ENCODE measurements at regions not wholly inside any gene's neighbourhood (a gene's known extent, or its start where the extent isn't known, plus 50 kb on each side); places are given as distances from the start of the nearest gene placed in this dataset.
A peak's percentile ranks its signal among the peaks of the same experiment; 100 is the strongest.
"Not testable (repeated sequence)": the region's sequence is repeated elsewhere in the genome, so short reads cannot be mapped to it uniquely, and the experiment has no call there.

DNA sequence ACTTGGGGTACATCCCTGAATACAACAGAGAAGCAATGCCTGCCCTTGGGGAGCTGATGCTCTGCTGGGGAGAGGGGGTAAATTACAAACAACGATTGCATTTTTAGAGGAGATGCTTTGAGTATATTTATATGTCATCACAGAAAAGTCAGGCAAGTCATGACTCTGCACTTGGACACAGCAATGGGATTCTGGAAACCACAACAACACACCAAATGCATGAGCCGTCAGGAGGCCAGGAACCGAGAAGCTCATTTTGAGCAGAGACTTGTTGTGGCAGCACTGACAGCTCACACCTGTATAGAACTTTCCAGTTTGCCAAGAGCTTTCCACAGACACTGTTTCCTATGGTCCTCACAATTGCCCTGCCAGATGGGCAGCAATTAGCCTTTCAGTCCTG lies 113.2 kb upstream of the RBPJ start:
- no peaks in the 10 kb centered on the region for H3K79me2 ChIP-seq (ENCODE audit: insufficient read depth, low read length)
- intact Hi-C loops (cut with micrococcal nuclease): loop anchor here in 1 of 2 donors (10.0 kb wide), 1 partner anchor 53 kb away; no protein-coding TSS in a partner anchor

DNA sequence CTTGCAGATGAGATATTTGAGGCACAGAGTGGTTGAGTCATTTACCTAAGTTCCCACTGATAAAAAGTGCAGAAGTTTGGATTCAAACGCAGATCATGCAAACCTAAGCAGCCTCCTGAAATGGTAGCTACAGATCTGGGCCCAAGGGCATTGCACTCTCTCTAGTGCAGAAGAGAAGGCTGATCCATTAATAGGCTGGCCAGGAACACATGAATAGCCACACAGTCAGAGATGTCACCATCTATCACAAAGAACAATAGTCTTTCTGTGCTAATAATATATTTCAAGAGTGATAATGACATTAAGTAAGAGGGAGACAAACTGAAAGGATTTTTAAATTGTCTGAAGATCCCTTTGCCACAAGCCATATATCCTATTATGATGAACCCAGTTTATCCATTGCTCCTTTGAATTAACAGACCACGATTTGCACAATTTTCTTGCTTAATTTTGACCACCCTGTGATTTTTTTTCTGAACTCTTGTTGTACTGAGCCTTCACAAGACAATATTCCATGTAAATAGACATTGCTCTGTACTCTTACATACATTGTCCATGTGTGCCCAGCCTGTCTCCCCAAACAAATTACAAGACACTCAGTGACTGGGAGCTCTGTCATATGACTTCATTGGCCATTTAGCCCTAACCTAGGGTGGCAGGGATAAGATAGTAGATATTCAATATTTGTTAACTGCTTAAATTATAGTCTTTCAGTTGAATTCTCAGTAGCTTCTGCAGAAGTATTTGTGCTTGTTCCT lies 112.4 kb upstream of the RBPJ start:
- Histone ChIP-seq H4K20me1 (ENCODE audit: insufficient read depth, low read length) (no peaks in the 10 kb centered on the region), H3K79me2 (ENCODE audit: insufficient read depth, low read length) (no peaks in the 10 kb centered on the region), H3K27ac (ENCODE audit: low read depth in 1 of 2, low read length in 2 of 2) (no peak overlapping the region), H3K27me3 (ENCODE audit: control insufficient read depth in 2 of 2, insufficient read depth in 2 of 2, low read length in 2 of 2) (no peaks in the 10 kb centered on the region), H3K9ac (ENCODE audit: insufficient read depth, low read length, poor library complexity, severe bottlenecking) (no peak overlapping the region), H2AFZ (ENCODE audit: insufficient read depth, low read depth, low read length, poor library complexity, severe bottlenecking) (no peak overlapping the region), H3K4me1 (ENCODE audit: control insufficient read depth in 1 of 2, insufficient read depth in 2 of 2, low read length in 2 of 2) (peaks cover 11% of the 10 kb centered on the region in 2 donors), H3K36me3 (replicated peaks in 1 of 2; ENCODE audit: control insufficient read depth in 1 of 2, insufficient read depth in 2 of 2, low read length in 2 of 2) (no peaks in the 10 kb centered on the region), H3K9me3 (replicated peaks in 1 of 2; ENCODE audit: control insufficient read depth in 1 of 2, insufficient read depth in 1 of 2, low read length in 2 of 2) (no peaks in the 10 kb centered on the region), H3K4me3 (replicated peaks in 1 of 3; ENCODE audit: low read depth in 2 of 3, low read length in 3 of 3) (no peak overlapping the region), H3K4me2 (replicated peaks; ENCODE audit: extremely low read depth, low read length, poor library complexity, severe bottlenecking) (no peak overlapping the region)
- intact Hi-C loops (cut with micrococcal nuclease): loop anchor here in 1 of 2 donors (10.0 kb wide), 1 partner anchor 54 kb away; no protein-coding TSS in a partner anchor
- DNase-seq: no peak
- H3K9me3 Mint-ChIP-seq: no peaks in the 10 kb centered on the region
- H3K4me1 Mint-ChIP-seq: peaks cover 21% of the 10 kb centered on the region
- no peaks in the 10 kb centered on the region for H3K36me3 Mint-ChIP-seq
- TF ChIP-seq, protein P1, sequence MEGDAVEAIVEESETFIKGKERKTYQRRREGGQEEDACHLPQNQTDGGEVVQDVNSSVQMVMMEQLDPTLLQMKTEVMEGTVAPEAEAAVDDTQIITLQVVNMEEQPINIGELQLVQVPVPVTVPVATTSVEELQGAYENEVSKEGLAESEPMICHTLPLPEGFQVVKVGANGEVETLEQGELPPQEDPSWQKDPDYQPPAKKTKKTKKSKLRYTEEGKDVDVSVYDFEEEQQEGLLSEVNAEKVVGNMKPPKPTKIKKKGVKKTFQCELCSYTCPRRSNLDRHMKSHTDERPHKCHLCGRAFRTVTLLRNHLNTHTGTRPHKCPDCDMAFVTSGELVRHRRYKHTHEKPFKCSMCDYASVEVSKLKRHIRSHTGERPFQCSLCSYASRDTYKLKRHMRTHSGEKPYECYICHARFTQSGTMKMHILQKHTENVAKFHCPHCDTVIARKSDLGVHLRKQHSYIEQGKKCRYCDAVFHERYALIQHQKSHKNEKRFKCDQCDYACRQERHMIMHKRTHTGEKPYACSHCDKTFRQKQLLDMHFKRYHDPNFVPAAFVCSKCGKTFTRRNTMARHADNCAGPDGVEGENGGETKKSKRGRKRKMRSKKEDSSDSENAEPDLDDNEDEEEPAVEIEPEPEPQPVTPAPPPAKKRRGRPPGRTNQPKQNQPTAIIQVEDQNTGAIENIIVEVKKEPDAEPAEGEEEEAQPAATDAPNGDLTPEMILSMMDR (IDR thresholded peaks at IDR 0.05): no peak
- peak overlapping the region in 1 of 7 donors; percentile 16 for H3K27ac Mint-ChIP-seq
- H3K27me3 Mint-ChIP-seq (ENCODE audit: low read depth in 3 of 3): peaks cover 4 to 7% (median 4%) of the 10 kb centered on the region in 3 donors
- whole genome bisulfite sequencing (ENCODE audit: insufficient coverage): 0% methylated on average over 1 of the region's 2 CpGs
- H3K4me3 Mint-ChIP-seq: no peak overlapping the region

More for the DNA sequence above, 113.2 kb upstream of the RBPJ start:
- DNase-seq: no peak
- H3K4me2 ChIP-seq (replicated peaks; ENCODE audit: extremely low read depth, low read length, poor library complexity, severe bottlenecking): no peak overlapping the region
- peaks cover 11 to 18% of the 10 kb centered on the region in 2 donors for H3K4me1 ChIP-seq (ENCODE audit: control insufficient read depth in 1 of 2, insufficient read depth in 2 of 2, low read length in 2 of 2)
- peaks cover 4 to 8% (median 5%) of the 10 kb centered on the region in 3 donors for H3K27me3 Mint-ChIP-seq (ENCODE audit: low read depth in 3 of 3)
- no peaks in the 10 kb centered on the region for H3K9me3 ChIP-seq (replicated peaks in 1 of 2; ENCODE audit: control insufficient read depth in 1 of 2, insufficient read depth in 1 of 2, low read length in 2 of 2)
- H3K4me1 Mint-ChIP-seq: peaks cover 28% of the 10 kb centered on the region
- no peaks in the 10 kb centered on the region for H4K20me1 ChIP-seq (ENCODE audit: insufficient read depth, low read length)
- no peak overlapping the region for H2AFZ ChIP-seq (ENCODE audit: insufficient read depth, low read depth, low read length, poor library complexity, severe bottlenecking)
- TF ChIP-seq, protein P1 (IDR thresholded peaks at IDR 0.05): no peak
- no peak overlapping the region for H3K4me3 Mint-ChIP-seq
- no peak overlapping the region for H3K4me3 ChIP-seq (replicated peaks in 1 of 3; ENCODE audit: low read depth in 2 of 3, low read length in 3 of 3)
- H3K27me3 ChIP-seq (ENCODE audit: control insufficient read depth in 2 of 2, insufficient read depth in 2 of 2, low read length in 2 of 2): no peaks in the 10 kb centered on the region
- H3K9me3 Mint-ChIP-seq: peaks cover 0 to 1% (median 0%) of the 10 kb centered on the region in 7 donors
- no peaks in the 10 kb centered on the region for H3K36me3 Mint-ChIP-seq
- H3K27ac Mint-ChIP-seq: no peak overlapping the region
- no peak overlapping the region for H3K9ac ChIP-seq (ENCODE audit: insufficient read depth, low read length, poor library complexity, severe bottlenecking)
- H3K27ac ChIP-seq (ENCODE audit: low read depth in 1 of 2, low read length in 2 of 2): no peak overlapping the region
- H3K36me3 ChIP-seq (replicated peaks in 1 of 2; ENCODE audit: control insufficient read depth in 1 of 2, insufficient read depth in 2 of 2, low read length in 2 of 2): no peaks in the 10 kb centered on the region
- WGBS (ENCODE audit: insufficient coverage): 94% methylated on average over 3 of the region's 3 CpGs

- H2AFZ ChIP-seq (ENCODE audit: insufficient read depth, low read depth, low read length, poor library complexity, severe bottlenecking); H3K4me3 ChIP-seq (replicated peaks in 1 of 3; ENCODE audit: low read depth in 2 of 3, low read length in 3 of 3); H4K20me1 ChIP-seq (ENCODE audit: insufficient read depth, low read length); H3K9ac ChIP-seq (ENCODE audit: insufficient read depth, low read length, poor library complexity, severe bottlenecking); H3K4me2 ChIP-seq (replicated peaks; ENCODE audit: extremely low read depth, low read length, poor library complexity, severe bottlenecking); H3K36me3 Mint-ChIP-seq; H3K27ac ChIP-seq (ENCODE audit: low read depth in 1 of 2, low read length in 2 of 2); H3K4me3 Mint-ChIP-seq; DNase-seq; H3K27me3 ChIP-seq (ENCODE audit: control insufficient read depth in 2 of 2, insufficient read depth in 2 of 2, low read length in 2 of 2); H3K79me2 ChIP-seq (ENCODE audit: insufficient read depth, low read length); H3K36me3 ChIP-seq (replicated peaks in 1 of 2; ENCODE audit: control insufficient read depth in 1 of 2, insufficient read depth in 2 of 2, low read length in 2 of 2); H3K9me3 ChIP-seq (replicated peaks in 1 of 2; ENCODE audit: control insufficient read depth in 1 of 2, insufficient read depth in 1 of 2, low read length in 2 of 2); H3K9me3 Mint-ChIP-seq; H3K27ac Mint-ChIP-seq; H3K4me1 ChIP-seq (ENCODE audit: control insufficient read depth in 1 of 2, insufficient read depth in 2 of 2, low read length in 2 of 2): not testable (repeated sequence)
- Mint-ChIP-seq H3K27me3 (ENCODE audit: low read depth in 3 of 3) (peaks cover 6 to 13% (median 7%) of the 10 kb centered on the region in 3 donors), H3K4me1 (peaks cover 22% of the 10 kb centered on the region)
- 33% methylated on average over 1 of the region's 1 CpG for WGBS (ENCODE audit: insufficient coverage)
- intact Hi-C loops (cut with micrococcal nuclease): loop anchor here in 1 of 2 donors (10.0 kb wide), 1 partner anchor 55 kb away; no protein-coding TSS in a partner anchor
Measured at GRCh38 chr4:26209378-26209777, 111.4 kb upstream of the RBPJ start.

Measured in CD14-positive monocyte (primary cell).